ENCODE measurements at regions not wholly inside any gene's neighbourhood (a gene's known extent, or its start where the extent isn't known, plus 50 kb on each side); places are given as distances from the start of the nearest gene placed in this dataset.

- Histone ChIP-seq H3K27me3 (ENCODE audit: control insufficient read depth in 2 of 2, insufficient read depth in 2 of 2, low read length in 2 of 2) (no peaks in the 10 kb centered on the region), H4K20me1 (replicated peaks; ENCODE audit: control insufficient read depth, extremely low read depth, insufficient read depth, low read length) (no peaks in the 10 kb centered on the region), H3K9me1 (replicated peaks; ENCODE audit: control insufficient read depth, extremely low read depth, insufficient read depth, low read length) (no peaks in the 10 kb centered on the region), H3K4me2 (ENCODE audit: insufficient read depth, low read length) (no peak overlapping the region), H3K4me3 (replicated peaks in 1 of 3; ENCODE audit: insufficient read depth in 1 of 3, low read depth in 1 of 3, low read length in 3 of 3) (no peak overlapping the region), H3K9ac (replicated peaks; ENCODE audit: extremely low read depth, insufficient read depth, low read length) (no peak overlapping the region), H3K4me1 (ENCODE audit: control insufficient read depth, extremely low read depth, insufficient read depth, low read length) (no peaks in the 10 kb centered on the region), H3K27ac (ENCODE audit: insufficient read depth, low read depth, low read length) (no peak overlapping the region), H2AFZ (ENCODE audit: low read depth, low read length) (no peak overlapping the region), H3K9me3 (replicated peaks; ENCODE audit: control insufficient read depth, insufficient read depth, low read length) (no peaks in the 10 kb centered on the region), H3K79me2 (ENCODE audit: control insufficient read depth, insufficient read depth, low read length) (no peaks in the 10 kb centered on the region), H3K36me3 (ENCODE audit: control insufficient read depth in 2 of 2, extremely low read depth in 1 of 2, insufficient read depth in 2 of 2, low read length in 2 of 2) (no peaks in the 10 kb centered on the region)
- no TSS peak for BruUV-seq (replicated peaks)
- CTCF ChIA-PET = no interaction called here
- no peak for DNase-seq (ENCODE audit: low read depth, low spot score)
- FAIRE-seq = no peak
- dilution Hi-C loops (cut with MboI; ENCODE audit: extremely low pct_ligation_motif_present, low sequenced_read_pairs) = no loop called here
- POLR2A ChIA-PET = no interaction called here
- no peak for TF ChIP-seq JUN (IDR thresholded peaks at IDR 0.05; ENCODE audit: borderline replicate concordance, insufficient read depth, insufficient read length, low read depth)
- no peak for TF ChIP-seq GATA2 (IDR thresholded peaks at IDR 0.05; ENCODE audit: insufficient read depth, insufficient read length, low read depth, low read length)
- TF ChIP-seq FOS (IDR thresholded peaks at IDR 0.05; ENCODE audit: borderline replicate concordance, insufficient read depth, low read length) = no peak
- TF ChIP-seq POLR2AphosphoS5 (IDR thresholded peaks at IDR 0.05; ENCODE audit: insufficient read depth, low read depth, low read length) = no peak
- TF ChIP-seq, protein P1, sequence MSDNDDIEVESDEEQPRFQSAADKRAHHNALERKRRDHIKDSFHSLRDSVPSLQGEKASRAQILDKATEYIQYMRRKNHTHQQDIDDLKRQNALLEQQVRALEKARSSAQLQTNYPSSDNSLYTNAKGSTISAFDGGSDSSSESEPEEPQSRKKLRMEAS (IDR thresholded peaks at IDR 0.05; ENCODE audit: insufficient read depth, insufficient read length) = no peak
- TF ChIP-seq, protein P2, sequence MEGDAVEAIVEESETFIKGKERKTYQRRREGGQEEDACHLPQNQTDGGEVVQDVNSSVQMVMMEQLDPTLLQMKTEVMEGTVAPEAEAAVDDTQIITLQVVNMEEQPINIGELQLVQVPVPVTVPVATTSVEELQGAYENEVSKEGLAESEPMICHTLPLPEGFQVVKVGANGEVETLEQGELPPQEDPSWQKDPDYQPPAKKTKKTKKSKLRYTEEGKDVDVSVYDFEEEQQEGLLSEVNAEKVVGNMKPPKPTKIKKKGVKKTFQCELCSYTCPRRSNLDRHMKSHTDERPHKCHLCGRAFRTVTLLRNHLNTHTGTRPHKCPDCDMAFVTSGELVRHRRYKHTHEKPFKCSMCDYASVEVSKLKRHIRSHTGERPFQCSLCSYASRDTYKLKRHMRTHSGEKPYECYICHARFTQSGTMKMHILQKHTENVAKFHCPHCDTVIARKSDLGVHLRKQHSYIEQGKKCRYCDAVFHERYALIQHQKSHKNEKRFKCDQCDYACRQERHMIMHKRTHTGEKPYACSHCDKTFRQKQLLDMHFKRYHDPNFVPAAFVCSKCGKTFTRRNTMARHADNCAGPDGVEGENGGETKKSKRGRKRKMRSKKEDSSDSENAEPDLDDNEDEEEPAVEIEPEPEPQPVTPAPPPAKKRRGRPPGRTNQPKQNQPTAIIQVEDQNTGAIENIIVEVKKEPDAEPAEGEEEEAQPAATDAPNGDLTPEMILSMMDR (IDR thresholded peaks at IDR 0.05; ENCODE audit: extremely low read depth in 1 of 2, insufficient read depth in 1 of 2, low read depth in 1 of 2, low read length in 2 of 2) = no peak
- TF ChIP-seq EZH2 (IDR thresholded peaks at IDR 0.05; ENCODE audit: borderline replicate concordance, low read depth, low read length, severe bottlenecking) = no peak
- TF ChIP-seq POLR2A (IDR thresholded peaks at IDR 0.05; ENCODE audit: low read depth, low read length) = no peak
- no peak for TF ChIP-seq MYC (IDR thresholded peaks at IDR 0.05; ENCODE audit: low read depth, low read length)
- intact Hi-C loops (cut with micrococcal nuclease) = no loop called here
Observed at GRCh38 chr10:8640878-8641277, 586.4 kb downstream of the GATA3 start.

Data from endothelial cell of umbilical vein (primary cell).